ENCODE measurements at regions not wholly inside any gene's neighbourhood (a gene's known extent, or its start where the extent isn't known, plus 50 kb on each side); places are given as distances from the start of the nearest gene placed in this dataset.
A peak's percentile ranks its signal among the peaks of the same experiment; 100 is the strongest.

DNA sequence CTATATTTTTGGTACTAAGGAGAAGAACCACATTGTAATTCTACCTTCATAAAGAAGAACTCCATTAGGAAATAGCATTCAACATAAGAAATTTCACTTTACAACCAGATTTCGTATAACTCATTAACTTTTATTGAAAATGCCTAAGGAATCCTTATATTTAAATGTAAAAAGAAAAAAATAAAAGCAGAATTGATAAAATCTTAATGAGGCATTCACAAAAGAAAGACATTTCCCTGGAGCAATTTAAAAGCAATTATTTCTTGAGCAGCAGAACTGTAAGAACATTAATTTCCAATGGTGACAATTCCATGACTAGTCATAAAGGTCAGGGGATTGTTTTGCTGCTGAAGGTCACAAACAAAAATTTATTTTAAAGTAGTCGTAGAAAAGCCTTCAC is 1192.8 kb upstream of the TMEM132C start:
- H3K4me2 ChIP-seq, result no peak overlapping the region
- H3K36me3 Mint-ChIP-seq, result no peaks in the 10 kb centered on the region
- H3K9me3 ChIP-seq (ENCODE audit: low read depth), result no peaks in the 10 kb centered on the region
- H3K27me3 ChIP-seq, result no peaks in the 10 kb centered on the region
- DNase-seq (ENCODE audit: low spot score), result no peak
- H3F3A ChIP-seq (ENCODE audit: low read depth), result no peaks in the 10 kb centered on the region
- H3K4me3 Mint-ChIP-seq, result no peak overlapping the region
- no peaks in the 10 kb centered on the region for H3K79me2 ChIP-seq (ENCODE audit: low read depth)
- no peaks in the 10 kb centered on the region for H3K27me3 Mint-ChIP-seq (ENCODE audit: insufficient read depth, low read depth)
- H3K9ac ChIP-seq, result no peak overlapping the region
- H3K4me3 ChIP-seq, result no peak overlapping the region
- no peak overlapping the region for H3K27ac ChIP-seq
- TF ChIP-seq EZH2phosphoT487 (IDR thresholded peaks at IDR 0.05) (no peak), EZH2 (IDR thresholded peaks at IDR 0.05) (no peak), CTCF (IDR thresholded peaks at IDR 0.05) (no peak)
- no peaks in the 10 kb centered on the region for H4K20me1 ChIP-seq (ENCODE audit: low read depth)
- H3K4me1 Mint-ChIP-seq, result no peaks in the 10 kb centered on the region
- H3K27ac Mint-ChIP-seq, result no peak overlapping the region
- H3K36me3 ChIP-seq, result no peaks in the 10 kb centered on the region
- no peaks in the 10 kb centered on the region for H3K9me3 Mint-ChIP-seq
- no peak overlapping the region for H2AFZ ChIP-seq (replicated peaks)
- no peaks in the 10 kb centered on the region for H3K4me1 ChIP-seq

DNA sequence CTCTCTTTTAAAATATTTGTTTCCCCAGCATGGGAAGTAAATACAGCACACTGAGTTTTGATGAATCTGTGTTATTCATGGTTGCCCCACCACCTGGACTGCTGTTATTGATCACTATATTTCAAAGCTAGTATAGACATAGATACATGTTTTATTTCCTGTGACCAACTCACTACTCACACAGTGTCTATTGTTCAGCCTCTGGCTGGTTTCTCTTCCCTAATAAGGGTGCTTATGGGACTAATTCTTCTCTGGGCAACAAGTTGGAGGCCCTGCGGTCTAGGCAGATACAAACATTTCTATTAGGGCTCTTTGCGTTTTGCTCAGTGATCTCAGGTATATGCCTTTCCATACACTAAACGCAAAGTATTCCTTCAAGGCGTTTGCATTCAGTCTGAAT is 1191.0 kb upstream of the TMEM132C start:
- Histone ChIP-seq H3K27ac (no peak overlapping the region), H2AFZ (replicated peaks) (no peak overlapping the region), H3K4me1 (no peaks in the 10 kb centered on the region), H3K79me2 (ENCODE audit: low read depth) (no peaks in the 10 kb centered on the region), H3K36me3 (no peaks in the 10 kb centered on the region), H3K9me3 (ENCODE audit: low read depth) (no peaks in the 10 kb centered on the region), H3K9ac (no peak overlapping the region), H3K4me2 (no peak overlapping the region), H3K4me3 (no peak overlapping the region), H3K27me3 (no peaks in the 10 kb centered on the region), H4K20me1 (ENCODE audit: low read depth) (no peaks in the 10 kb centered on the region), H3F3A (ENCODE audit: low read depth) (no peaks in the 10 kb centered on the region)
- DNase-seq (ENCODE audit: low spot score), result no peak
- no peaks in the 10 kb centered on the region for H3K9me3 Mint-ChIP-seq
- no peaks in the 10 kb centered on the region for H3K36me3 Mint-ChIP-seq
- no peak overlapping the region for H3K27ac Mint-ChIP-seq
- H3K4me3 Mint-ChIP-seq, result no peak overlapping the region
- TF ChIP-seq CTCF (IDR thresholded peaks at IDR 0.05) (no peak), EZH2 (IDR thresholded peaks at IDR 0.05) (no peak), EZH2phosphoT487 (IDR thresholded peaks at IDR 0.05) (no peak)
- H3K4me1 Mint-ChIP-seq, result no peaks in the 10 kb centered on the region
- H3K27me3 Mint-ChIP-seq (ENCODE audit: insufficient read depth, low read depth), result no peaks in the 10 kb centered on the region

DNA sequence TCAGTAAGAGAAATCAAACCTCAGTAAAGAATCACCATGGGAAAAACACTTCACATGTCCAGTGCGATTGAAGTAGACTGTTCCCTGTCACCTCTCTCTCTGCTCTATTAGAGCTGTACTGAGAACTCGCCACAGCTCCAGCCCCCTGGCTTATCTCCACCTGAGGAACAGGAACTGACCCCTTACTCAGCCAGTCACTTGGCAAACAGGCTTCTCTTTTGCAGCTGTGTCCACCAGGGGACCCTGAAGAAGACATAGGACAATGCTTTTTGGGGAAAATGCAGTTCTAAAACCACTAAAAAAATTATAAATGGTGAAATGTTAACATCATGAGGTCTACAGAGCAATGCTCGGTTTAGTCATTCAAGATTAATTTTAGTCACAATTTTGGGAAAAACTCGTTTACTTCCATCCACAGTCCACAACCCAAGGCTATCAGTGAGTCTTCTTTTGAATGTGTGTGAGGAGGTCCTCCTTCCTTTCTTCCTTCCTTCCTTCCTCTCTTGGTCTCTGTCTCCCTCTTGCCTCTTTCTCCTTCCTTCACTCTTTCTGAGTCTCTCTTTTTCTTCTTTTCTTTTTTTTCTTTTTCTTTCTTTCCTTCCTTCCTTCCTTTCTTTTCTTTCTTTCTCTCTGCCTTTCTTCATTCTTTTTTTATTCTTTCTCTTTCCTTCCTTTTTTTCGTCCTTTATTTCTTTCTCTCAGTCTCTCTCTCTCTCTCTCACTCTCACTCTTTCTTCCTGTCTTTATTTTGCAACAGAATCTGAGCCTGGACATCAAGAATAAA is 1189.5 kb upstream of the TMEM132C start:
- no peak for DNase-seq (ENCODE audit: low spot score)
- Histone ChIP-seq H3F3A (ENCODE audit: low read depth) (no peaks in the 10 kb centered on the region), H3K4me3 (no peak overlapping the region), H3K36me3 (no peaks in the 10 kb centered on the region), H3K4me1 (no peaks in the 10 kb centered on the region), H3K9me3 (ENCODE audit: low read depth) (no peaks in the 10 kb centered on the region), H3K9ac (no peak overlapping the region), H3K27ac (no peak overlapping the region), H3K79me2 (ENCODE audit: low read depth) (no peaks in the 10 kb centered on the region), H2AFZ (replicated peaks) (no peak overlapping the region), H4K20me1 (ENCODE audit: low read depth) (no peaks in the 10 kb centered on the region), H3K27me3 (no peaks in the 10 kb centered on the region), H3K4me2 (no peak overlapping the region)
- TF ChIP-seq CTCF (IDR thresholded peaks at IDR 0.05) (peak; percentile 15), EZH2 (IDR thresholded peaks at IDR 0.05) (no peak), EZH2phosphoT487 (IDR thresholded peaks at IDR 0.05) (no peak)
- H3K9me3 Mint-ChIP-seq, result peaks cover 2% of the 10 kb centered on the region
- H3K27ac Mint-ChIP-seq, result no peak overlapping the region
- no peaks in the 10 kb centered on the region for H3K27me3 Mint-ChIP-seq (ENCODE audit: insufficient read depth, low read depth)
- H3K4me3 Mint-ChIP-seq, result no peak overlapping the region
- H3K36me3 Mint-ChIP-seq, result no peaks in the 10 kb centered on the region
- H3K4me1 Mint-ChIP-seq, result no peaks in the 10 kb centered on the region
